ENCODE measurements at regions not wholly inside any gene's neighbourhood (a gene's known extent, or its start where the extent isn't known, plus 50 kb on each side); places are given as distances from the start of the nearest gene placed in this dataset.

GRCh38 chr20:36824142-36824940 lies 50.8 kb upstream of the DSN1 start:
- DNase-seq = no peak

GRCh38 chr20:36825385-36826104 lies 50.4 kb upstream of the TLDC2 start:
- DNase-seq = peak; percentile 87

All from DMS79 (cell line).